ENCODE measurements at regions not wholly inside any gene's neighbourhood (a gene's known extent, or its start where the extent isn't known, plus 50 kb on each side); places are given as distances from the start of the nearest gene placed in this dataset.
A peak's percentile ranks its signal among the peaks of the same experiment; 100 is the strongest.

- peak; percentile 20 for DNase-seq (ENCODE audit: extremely low read depth, low read depth)
- TF ChIP-seq CTCF (IDR thresholded peaks at IDR 0.05; ENCODE audit: low read depth, low read length) = no peak
Measured at GRCh38 chr5:171702135-171702770, 83.4 kb upstream of the SMIM23 start.

- DNase-seq (ENCODE audit: extremely low read depth, low read depth) = no peak
- TF ChIP-seq CTCF (IDR thresholded peaks at IDR 0.05; ENCODE audit: low read depth, low read length) = no peak
Measured at GRCh38 chr5:171703146-171703545, 82.5 kb upstream of the SMIM23 start.

- TF ChIP-seq CTCF (IDR thresholded peaks at IDR 0.05; ENCODE audit: low read depth, low read length) = no peak
- DNase-seq (ENCODE audit: extremely low read depth, low read depth) = no peak
Measured at GRCh38 chr5:171705036-171705435, 80.6 kb upstream of the SMIM23 start.

GRCh38 chr5:171705830-171706468 lies 79.7 kb upstream of the SMIM23 start:
- TF ChIP-seq CTCF (IDR thresholded peaks at IDR 0.05; ENCODE audit: low read depth, low read length) = no peak
- no peak for DNase-seq (ENCODE audit: extremely low read depth, low read depth)

- DNase-seq (ENCODE audit: extremely low read depth, low read depth) = no peak
- TF ChIP-seq CTCF (IDR thresholded peaks at IDR 0.05; ENCODE audit: low read depth, low read length) = no peak
Measured at GRCh38 chr5:171706736-171707441, 78.7 kb upstream of the SMIM23 start.

- no peak for DNase-seq (ENCODE audit: extremely low read depth, low read depth)
- TF ChIP-seq CTCF (IDR thresholded peaks at IDR 0.05; ENCODE audit: low read depth, low read length) = no peak
Measured at GRCh38 chr5:171707442-171707792, 78.2 kb upstream of the SMIM23 start.

GRCh38 chr5:171709930-171710329 lies 75.7 kb upstream of the SMIM23 start:
- no peak for DNase-seq (ENCODE audit: extremely low read depth, low read depth)
- TF ChIP-seq CTCF (IDR thresholded peaks at IDR 0.05; ENCODE audit: low read depth, low read length) = no peak
